G401 (cell line): ENCODE measurements at regions not wholly inside any gene's neighbourhood (a gene's known extent, or its start where the extent isn't known, plus 50 kb on each side); places are given as distances from the start of the nearest gene placed in this dataset.

Source experiments
- DNase-seq: peaks from one replicate; pipeline ENCODE4 v3.0.0-alpha.2; 2015; ENCODE audit warnings: low spot score
- in situ Hi-C: cut with HindIII; loops from 2 replicates; pipeline ENCODE4 v1.10.0; 2016; ENCODE audit warnings: low sequenced_read_pairs, mixed read lengths

GRCh38 chr12:88947486-88948043, 367.3 kb upstream of the KITLG start:
- in situ Hi-C loops: no loop called here
- no peak for DNase-seq

- DNase-seq: no peak
- in situ Hi-C loops: no loop called here
Observed at GRCh38 chr12:88946372-88946997, 366.2 kb upstream of the KITLG start.

- in situ Hi-C loops: no loop called here
Observed at GRCh38 chr12:88945051-88945732, 364.9 kb upstream of the KITLG start.

GRCh38 chr12:88944397-88944796, 364.1 kb upstream of the KITLG start:
- in situ Hi-C loops: no loop called here
- no peak for DNase-seq

More at GRCh38 chr12:88945051-88945732, 364.9 kb upstream of the KITLG start:
- no peak for DNase-seq

GRCh38 chr12:88940854-88941253, 360.6 kb upstream of the KITLG start:
- in situ Hi-C loops: no loop called here
- DNase-seq: no peak

GRCh38 chr12:88935856-88936255, 355.6 kb upstream of the KITLG start:
- in situ Hi-C loops: no loop called here
- no peak for DNase-seq

- DNase-seq: no peak
- in situ Hi-C loops: no loop called here
Observed at GRCh38 chr12:88934163-88934747, 354.0 kb upstream of the KITLG start.

GRCh38 chr12:88932457-88932856, 352.2 kb upstream of the KITLG start:
- in situ Hi-C loops: no loop called here

GRCh38 chr12:88931598-88931997, 351.3 kb upstream of the KITLG start:
- in situ Hi-C loops: no loop called here

More at GRCh38 chr12:88932457-88932856, 352.2 kb upstream of the KITLG start:
- DNase-seq: no peak

GRCh38 chr12:88925454-88925853, 345.2 kb upstream of the KITLG start:
- no peak for DNase-seq
- in situ Hi-C loops: no loop called here

More at GRCh38 chr12:88931598-88931997, 351.3 kb upstream of the KITLG start:
- no peak for DNase-seq

- in situ Hi-C loops: no loop called here
Observed at GRCh38 chr12:88924162-88924561, 343.9 kb upstream of the KITLG start.

GRCh38 chr12:88923631-88924030, 343.4 kb upstream of the KITLG start:
- in situ Hi-C loops: no loop called here
- no peak for DNase-seq

More at GRCh38 chr12:88924162-88924561, 343.9 kb upstream of the KITLG start:
- DNase-seq: no peak

GRCh38 chr12:88922816-88923215, 342.5 kb upstream of the KITLG start:
- DNase-seq: no peak
- in situ Hi-C loops: no loop called here

- DNase-seq: no peak
- in situ Hi-C loops: no loop called here
Observed at GRCh38 chr12:88921890-88922532, 341.7 kb upstream of the KITLG start.

GRCh38 chr12:88921434-88921833, 341.2 kb upstream of the KITLG start:
- no peak for DNase-seq
- in situ Hi-C loops: no loop called here

GRCh38 chr12:88918161-88918560, 337.9 kb upstream of the KITLG start:
- in situ Hi-C loops: no loop called here
- no peak for DNase-seq

GRCh38 chr12:88914967-88915366, 334.7 kb upstream of the KITLG start:
- in situ Hi-C loops: no loop called here
- DNase-seq: no peak

- in situ Hi-C loops: no loop called here
- no peak for DNase-seq
Observed at GRCh38 chr12:88909510-88909909, 329.2 kb upstream of the KITLG start.

- DNase-seq: no peak
- in situ Hi-C loops: no loop called here
Observed at GRCh38 chr12:88908345-88908744, 328.1 kb upstream of the KITLG start.

GRCh38 chr12:88904705-88905104, 324.4 kb upstream of the KITLG start:
- DNase-seq: no peak
- in situ Hi-C loops: no loop called here
